GM18498 (cell line): ENCODE measurements at regions not wholly inside any gene's neighbourhood (a gene's known extent, or its start where the extent isn't known, plus 50 kb on each side); places are given as distances from the start of the nearest gene placed in this dataset.
A peak's percentile ranks its signal among the peaks of the same experiment; 100 is the strongest.

Experiments used
- ATAC-seq: cut with Tn5 transposase; IDR thresholded peaks from one replicate; pipeline ENCODE4 v1.9.1; 2021; ENCODE audit warnings: mild to moderate bottlenecking, moderate library complexity; ENCODE audit not compliant: unreplicated experiment

GRCh38 chr18:43570593-43570992 is 293.3 kb upstream of the SYT4 start:
- ATAC-seq = no peak

GRCh38 chr18:43571078-43571689 is 293.9 kb upstream of the SYT4 start:
- ATAC-seq = peak; percentile 61

GRCh38 chr18:43572163-43572562 is 294.9 kb upstream of the SYT4 start:
- no peak for ATAC-seq

GRCh38 chr18:43574974-43575373 is 297.7 kb upstream of the SYT4 start:
- ATAC-seq = no peak

GRCh38 chr18:43578211-43578610 is 300.9 kb upstream of the SYT4 start:
- no peak for ATAC-seq

GRCh38 chr18:43578706-43579105 is 301.4 kb upstream of the SYT4 start:
- ATAC-seq = no peak

- no peak for ATAC-seq
Observed at GRCh38 chr18:43581936-43582519, 304.7 kb upstream of the SYT4 start.

GRCh38 chr18:43587538-43588153 is 310.4 kb upstream of the SYT4 start:
- ATAC-seq = peak; percentile 71

GRCh38 chr18:43588838-43589237 is 311.5 kb upstream of the SYT4 start:
- ATAC-seq = no peak

GRCh38 chr18:43589611-43590151 is 312.4 kb upstream of the SYT4 start:
- ATAC-seq = no peak

GRCh38 chr18:43590182-43590903 is 313.1 kb upstream of the SYT4 start:
- ATAC-seq = no peak

GRCh38 chr18:43592269-43592668 is 315.0 kb upstream of the SYT4 start:
- ATAC-seq = no peak

- peak; percentile 92 for ATAC-seq
Observed at GRCh38 chr18:43596105-43596712, 318.9 kb upstream of the SYT4 start.

GRCh38 chr18:43601432-43601831 is 324.1 kb upstream of the SYT4 start:
- ATAC-seq = no peak

GRCh38 chr18:43605224-43605623 is 327.9 kb upstream of the SYT4 start:
- no peak for ATAC-seq

GRCh38 chr18:43606795-43607194 is 329.5 kb upstream of the SYT4 start:
- no peak for ATAC-seq

- ATAC-seq = peak; percentile 85
Observed at GRCh38 chr18:43620936-43621335, 343.6 kb upstream of the SYT4 start.

GRCh38 chr18:43622024-43622423 is 344.7 kb upstream of the SYT4 start:
- no peak for ATAC-seq

GRCh38 chr18:43625582-43625981 is 348.3 kb upstream of the SYT4 start:
- ATAC-seq = no peak

- no peak for ATAC-seq
Observed at GRCh38 chr18:43627848-43628530, 350.7 kb upstream of the SYT4 start.

GRCh38 chr18:43634994-43635393 is 357.7 kb upstream of the SYT4 start:
- no peak for ATAC-seq
